DND-41 (cell line): ENCODE measurements at regions not wholly inside any gene's neighbourhood (a gene's known extent, or its start where the extent isn't known, plus 50 kb on each side); places are given as distances from the start of the nearest gene placed in this dataset.

Source experiments
- EZH2 ChIP-seq: IDR thresholded peaks from 3 replicates; pipeline ENCODE4 v1.6.1; 2012; ENCODE audit warnings: borderline replicate concordance, low read depth, mild to moderate bottlenecking, moderate library complexity, low read length, inconsistent platforms; ENCODE audit not compliant: severe bottlenecking
- TF ChIP-seq, protein P1 (sequence below): IDR thresholded peaks from 2 replicates; pipeline ENCODE4 v1.5.1; 2012; ENCODE audit warnings: borderline replicate concordance, low read length, moderate library complexity, mild to moderate bottlenecking; ENCODE audit not compliant: poor library complexity, severe bottlenecking; ENCODE audit errors: extremely low read depth

DNA sequence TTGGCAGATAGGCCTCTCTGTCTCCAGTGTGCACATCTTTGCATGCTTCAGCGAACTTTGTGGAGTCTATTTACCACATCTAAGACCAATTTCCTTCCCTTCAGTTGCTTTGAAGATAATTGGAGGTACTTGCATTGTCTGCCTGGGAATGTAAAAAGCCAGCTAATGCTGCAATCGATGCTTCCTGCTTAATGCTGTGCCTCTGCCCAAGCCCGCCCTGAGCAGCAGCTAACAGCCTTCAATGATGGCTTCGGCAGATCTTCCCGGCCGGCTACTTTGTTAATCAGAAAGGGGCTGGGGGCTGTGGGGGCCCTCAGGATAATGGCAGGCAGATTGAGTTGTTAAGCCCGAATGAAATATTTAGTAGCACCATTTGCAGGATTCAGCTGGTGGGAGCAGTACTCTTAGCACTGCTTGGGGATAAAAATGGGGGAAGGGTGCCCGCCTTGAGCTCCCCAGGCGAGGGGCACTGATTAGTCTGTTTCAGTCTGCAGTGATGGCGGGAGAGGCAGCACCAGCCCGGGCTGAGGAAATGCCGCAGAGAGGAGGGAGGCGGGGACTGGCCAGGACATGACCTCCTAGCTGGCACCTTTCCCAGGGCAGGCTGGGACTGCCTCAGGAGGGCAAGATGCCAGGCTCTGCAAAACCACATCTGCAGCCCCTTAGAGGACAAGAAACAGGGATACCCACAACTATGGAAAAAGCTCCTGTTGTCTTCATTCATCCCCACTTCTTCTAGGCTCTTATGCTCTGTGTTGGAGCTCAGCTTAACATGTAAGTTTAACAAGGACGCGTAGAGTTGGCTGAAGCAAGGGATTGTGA, 460.0 kb downstream of the BUD13 start:
- TF ChIP-seq, protein P1, sequence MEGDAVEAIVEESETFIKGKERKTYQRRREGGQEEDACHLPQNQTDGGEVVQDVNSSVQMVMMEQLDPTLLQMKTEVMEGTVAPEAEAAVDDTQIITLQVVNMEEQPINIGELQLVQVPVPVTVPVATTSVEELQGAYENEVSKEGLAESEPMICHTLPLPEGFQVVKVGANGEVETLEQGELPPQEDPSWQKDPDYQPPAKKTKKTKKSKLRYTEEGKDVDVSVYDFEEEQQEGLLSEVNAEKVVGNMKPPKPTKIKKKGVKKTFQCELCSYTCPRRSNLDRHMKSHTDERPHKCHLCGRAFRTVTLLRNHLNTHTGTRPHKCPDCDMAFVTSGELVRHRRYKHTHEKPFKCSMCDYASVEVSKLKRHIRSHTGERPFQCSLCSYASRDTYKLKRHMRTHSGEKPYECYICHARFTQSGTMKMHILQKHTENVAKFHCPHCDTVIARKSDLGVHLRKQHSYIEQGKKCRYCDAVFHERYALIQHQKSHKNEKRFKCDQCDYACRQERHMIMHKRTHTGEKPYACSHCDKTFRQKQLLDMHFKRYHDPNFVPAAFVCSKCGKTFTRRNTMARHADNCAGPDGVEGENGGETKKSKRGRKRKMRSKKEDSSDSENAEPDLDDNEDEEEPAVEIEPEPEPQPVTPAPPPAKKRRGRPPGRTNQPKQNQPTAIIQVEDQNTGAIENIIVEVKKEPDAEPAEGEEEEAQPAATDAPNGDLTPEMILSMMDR: no peak
- TF ChIP-seq EZH2: no peak
